SU-DHL-6 (cell line): ENCODE measurements at regions not wholly inside any gene's neighbourhood (a gene's known extent, or its start where the extent isn't known, plus 50 kb on each side); places are given as distances from the start of the nearest gene placed in this dataset.
"Not testable (repeated sequence)": the region's sequence is repeated elsewhere in the genome, so short reads cannot be mapped to it uniquely, and the experiment has no call there.

Source experiments
- H2AFZ ChIP-seq: fragments of 200-600 bp; sonication (generic); 2 replicates; pipeline ENCODE4 v1.6.1; 2014; ENCODE audit warnings: low read depth, mild to moderate bottlenecking, moderate library complexity, mixed read lengths, antibody characterized with exemption, low read length; ENCODE audit not compliant: severe bottlenecking
- H3F3A ChIP-seq: fragments of 200-600 bp; shearing (Covaris generic); 2 replicates; pipeline ENCODE4 v1.6.0; 2016; ENCODE audit warnings: antibody characterized with exemption, mild to moderate bottlenecking; ENCODE audit not compliant: insufficient read depth
- H3K27ac ChIP-seq: fragments of 200-600 bp; sonication (generic); 2 replicates; pipeline ENCODE4 v1.5.1; 2016; ENCODE audit warnings: low read depth, mild to moderate bottlenecking, low read length, moderate library complexity, mixed read lengths
- H3K27me3 ChIP-seq: fragments of 200-600 bp; sonication (generic), shearing (Covaris generic); 2 replicates; pipeline ENCODE4 v1.6.0; 2014; ENCODE audit warnings: mild to moderate bottlenecking, low read length
- H3K36me3 ChIP-seq: fragments of 200-600 bp; sonication (generic); 2 replicates; pipeline ENCODE4 v1.6.1; 2014; ENCODE audit warnings: mild to moderate bottlenecking, low read length, mixed read lengths
- H3K4me2 ChIP-seq: fragments of 300-600, 200-600 bp; shearing (Covaris generic), sonication (generic); 2 replicates; pipeline ENCODE4 v1.6.0; 2014; ENCODE audit warnings: low read length, low read depth, mild to moderate bottlenecking; ENCODE audit not compliant: poor library complexity, severe bottlenecking
- H3K4me3 ChIP-seq: fragments of 200-600 bp; sonication (generic); 2 replicates; pipeline ENCODE4 v1.5.1; 2014; ENCODE audit warnings: antibody characterized with exemption, low read length, mild to moderate bottlenecking, mixed read lengths; ENCODE audit not compliant: insufficient read depth, poor library complexity, severe bottlenecking
- H3K79me2 ChIP-seq: fragments of 200-600 bp; sonication (generic); 2 replicates; pipeline ENCODE4 v1.6.1; 2014; ENCODE audit warnings: mild to moderate bottlenecking, low read length, moderate library complexity; ENCODE audit not compliant: insufficient read depth
- H3K9ac ChIP-seq: fragments of 200-600 bp; sonication (generic); 2 replicates; pipeline ENCODE4 v1.7.0; 2014; ENCODE audit warnings: mild to moderate bottlenecking, low read length
- H3K9me2 ChIP-seq: fragments of 200-600 bp; sonication (generic); replicated peaks from 2 replicates; pipeline ENCODE4 v1.6.1; 2014; ENCODE audit warnings: low read length; ENCODE audit not compliant: insufficient read depth
- H3K9me3 ChIP-seq: fragments of 200-600 bp; sonication (generic); 2 replicates; pipeline ENCODE4 v1.6.1; 2014; ENCODE audit warnings: low read length, mixed read lengths; ENCODE audit not compliant: insufficient read depth
- H4K20me1 ChIP-seq: fragments of 200-600 bp; sonication (generic); 2 replicates; pipeline ENCODE4 v1.6.1; 2014; ENCODE audit warnings: low read depth, mild to moderate bottlenecking, antibody characterized with exemption, low read length, moderate library complexity, mixed read lengths
- EZH2phosphoT487 ChIP-seq: fragments of 200-600 bp; sonication (generic), shearing (Covaris generic); conservative IDR thresholded peaks from 2 replicates; pipeline ENCODE4 v1.6.1; 2018; ENCODE audit warnings: mild to moderate bottlenecking, antibody characterized with exemption, low read length, moderate library complexity, mixed read lengths
- TF ChIP-seq, protein P1 (sequence below): fragments of 200-600 bp; sonication (generic); IDR thresholded peaks from one replicate; pipeline ENCODE4 v1.5.1; 2017; ENCODE audit warnings: antibody characterized with exemption, mild to moderate bottlenecking, low read length, moderate library complexity; ENCODE audit not compliant: insufficient read depth, poor library complexity, severe bottlenecking

DNA sequence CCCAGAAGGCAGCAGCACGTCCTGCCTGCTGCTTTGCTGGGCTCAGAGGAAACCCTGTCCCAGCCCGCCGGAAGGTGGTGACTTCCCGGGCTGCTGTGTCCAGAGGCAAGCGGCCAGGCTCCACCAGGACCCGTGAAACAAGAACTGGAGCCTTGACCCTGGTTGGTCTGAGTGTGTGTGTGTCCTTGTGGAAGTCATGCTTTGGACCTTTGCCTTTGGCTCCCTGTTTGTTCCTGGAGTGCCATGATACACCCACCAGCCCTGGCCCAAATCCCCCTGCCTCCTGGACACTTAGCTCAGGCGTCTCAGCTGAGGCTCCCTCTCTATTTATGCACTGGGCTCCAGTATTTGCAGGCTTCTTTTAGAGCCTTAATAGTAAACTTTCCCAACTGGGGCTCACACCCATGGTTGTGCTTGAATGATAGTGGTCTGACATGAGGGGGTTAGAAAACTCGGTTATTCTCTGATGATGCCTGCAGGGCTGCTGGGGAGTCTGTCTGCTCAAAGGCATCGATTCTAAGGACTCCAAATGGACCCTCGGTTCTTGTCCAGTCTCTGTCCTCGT lies 72.2 kb downstream of the C9orf50 start:
- Histone ChIP-seq H3K4me2 (no peak overlapping the region), H3K36me3 (no peaks in the 10 kb centered on the region)

DNA sequence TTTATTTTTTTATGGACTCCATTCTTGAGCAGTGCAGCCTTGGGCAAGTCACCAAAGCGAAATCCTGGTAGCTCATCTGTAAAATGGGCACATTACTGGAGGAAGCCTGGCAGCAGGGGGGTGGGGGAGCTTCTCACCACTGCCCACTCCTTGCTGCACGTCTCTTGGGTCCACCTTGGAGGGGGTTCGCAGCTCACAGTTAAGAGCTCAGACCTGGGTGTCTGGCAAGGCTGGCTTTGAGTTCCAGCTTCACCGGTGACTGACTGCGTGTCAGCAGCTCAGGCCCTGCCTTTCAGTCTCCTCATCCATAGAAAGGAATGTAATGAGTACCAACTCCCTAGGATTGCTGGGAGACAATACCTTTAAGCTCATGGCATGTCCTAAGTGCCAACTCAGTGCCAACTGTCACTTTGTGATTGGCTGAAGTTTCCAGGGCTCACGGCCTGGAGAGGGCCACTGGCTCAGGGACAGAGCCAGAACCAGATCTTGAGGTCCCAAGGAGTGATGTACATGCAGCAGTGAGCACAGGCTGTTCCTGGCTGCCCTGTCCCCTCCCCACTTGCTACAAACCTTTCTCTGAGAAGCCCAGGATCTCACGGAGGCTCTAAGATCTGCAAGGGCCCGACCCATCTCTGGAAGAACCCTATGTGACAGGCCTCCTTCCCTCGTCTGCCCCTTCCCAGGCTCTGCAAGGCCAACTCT lies 72.9 kb downstream of the C9orf50 start:
- Histone ChIP-seq H3K27me3 (no peaks in the 10 kb centered on the region), H3K27ac (no peak overlapping the region), H3K9me3 (no peaks in the 10 kb centered on the region)

More for the DNA sequence above, 72.2 kb downstream of the C9orf50 start:
- TF ChIP-seq, protein P1, sequence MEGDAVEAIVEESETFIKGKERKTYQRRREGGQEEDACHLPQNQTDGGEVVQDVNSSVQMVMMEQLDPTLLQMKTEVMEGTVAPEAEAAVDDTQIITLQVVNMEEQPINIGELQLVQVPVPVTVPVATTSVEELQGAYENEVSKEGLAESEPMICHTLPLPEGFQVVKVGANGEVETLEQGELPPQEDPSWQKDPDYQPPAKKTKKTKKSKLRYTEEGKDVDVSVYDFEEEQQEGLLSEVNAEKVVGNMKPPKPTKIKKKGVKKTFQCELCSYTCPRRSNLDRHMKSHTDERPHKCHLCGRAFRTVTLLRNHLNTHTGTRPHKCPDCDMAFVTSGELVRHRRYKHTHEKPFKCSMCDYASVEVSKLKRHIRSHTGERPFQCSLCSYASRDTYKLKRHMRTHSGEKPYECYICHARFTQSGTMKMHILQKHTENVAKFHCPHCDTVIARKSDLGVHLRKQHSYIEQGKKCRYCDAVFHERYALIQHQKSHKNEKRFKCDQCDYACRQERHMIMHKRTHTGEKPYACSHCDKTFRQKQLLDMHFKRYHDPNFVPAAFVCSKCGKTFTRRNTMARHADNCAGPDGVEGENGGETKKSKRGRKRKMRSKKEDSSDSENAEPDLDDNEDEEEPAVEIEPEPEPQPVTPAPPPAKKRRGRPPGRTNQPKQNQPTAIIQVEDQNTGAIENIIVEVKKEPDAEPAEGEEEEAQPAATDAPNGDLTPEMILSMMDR = no peak
- no peak for TF ChIP-seq EZH2phosphoT487
- Histone ChIP-seq H2AFZ (no peak overlapping the region), H3K4me3 (no peak overlapping the region), H3K9ac (no peak overlapping the region), H4K20me1 (no peaks in the 10 kb centered on the region), H3K9me3 (no peaks in the 10 kb centered on the region), H3F3A (no peaks in the 10 kb centered on the region), H3K9me2 (no peaks in the 10 kb centered on the region), H3K27me3 (no peaks in the 10 kb centered on the region), H3K27ac (no peak overlapping the region), H3K79me2 (no peaks in the 10 kb centered on the region)

DNA sequence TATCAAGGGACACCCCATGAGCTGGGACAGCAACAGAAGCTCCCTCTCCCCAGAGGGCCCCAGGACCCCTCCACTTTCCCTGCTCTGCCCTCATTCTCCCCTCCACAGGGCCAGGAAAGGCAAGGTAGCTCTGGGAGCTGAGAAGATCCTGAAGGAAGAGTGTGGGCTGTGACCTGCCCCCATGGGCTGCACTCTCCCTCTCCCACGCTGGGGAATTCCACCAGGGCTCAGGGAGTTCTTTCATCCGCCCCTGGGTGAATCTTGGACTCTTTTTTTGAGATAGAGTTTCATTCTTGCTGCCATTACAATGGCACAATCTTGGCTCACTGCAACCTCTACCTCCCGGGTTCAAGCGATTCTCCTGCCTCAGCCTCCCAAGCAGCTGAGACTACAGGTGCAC lies 73.8 kb downstream of the C9orf50 start:
- TF ChIP-seq, protein P1 = no peak
- no peak for TF ChIP-seq EZH2phosphoT487
- Histone ChIP-seq H3K79me2 (no peaks in the 10 kb centered on the region), H3K4me2 (no peak overlapping the region), H3K9ac (no peak overlapping the region), H3K36me3 (no peaks in the 10 kb centered on the region), H3K4me3 (no peak overlapping the region), H4K20me1 (no peaks in the 10 kb centered on the region), H3F3A (no peaks in the 10 kb centered on the region), H3K9me3 (no peaks in the 10 kb centered on the region), H3K27me3 (no peaks in the 10 kb centered on the region), H3K27ac (no peak overlapping the region), H2AFZ (no peak overlapping the region), H3K9me2 (no peaks in the 10 kb centered on the region)

More for the DNA sequence above, 72.9 kb downstream of the C9orf50 start:
- Histone ChIP-seq H3K4me3 (no peak overlapping the region), H3K9me2 (no peaks in the 10 kb centered on the region), H3K79me2 (no peaks in the 10 kb centered on the region), H2AFZ (no peak overlapping the region), H3F3A (no peaks in the 10 kb centered on the region), H3K4me2 (no peak overlapping the region), H4K20me1 (no peaks in the 10 kb centered on the region), H3K9ac (no peak overlapping the region), H3K36me3 (no peaks in the 10 kb centered on the region)
- TF ChIP-seq, protein P1 = no peak
- no peak for TF ChIP-seq EZH2phosphoT487

DNA sequence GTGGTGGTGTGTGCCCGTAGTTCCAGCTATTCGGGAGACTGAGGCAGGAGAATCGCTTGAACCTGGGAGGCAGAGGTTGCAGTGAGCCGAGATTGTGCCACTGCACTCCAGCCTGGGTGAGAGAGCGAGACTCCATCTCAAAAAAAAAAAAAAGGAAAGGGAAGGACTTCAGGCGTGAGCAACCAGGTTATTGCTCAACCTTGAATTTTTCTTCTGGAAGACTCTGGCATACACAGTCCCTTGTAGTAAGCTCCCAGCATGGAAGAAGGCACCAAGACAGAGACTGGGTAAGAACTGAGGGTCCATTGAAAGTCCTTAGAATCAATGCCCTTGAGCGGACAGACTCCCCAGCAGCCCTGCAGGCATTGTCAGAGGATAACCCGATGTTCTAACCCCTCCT lies 75.0 kb downstream of the C9orf50 start:
- not testable (repeated sequence) for H3K27ac ChIP-seq, H3K36me3 ChIP-seq, H3K9ac ChIP-seq, H3K9me3 ChIP-seq, H3F3A ChIP-seq, H3K4me3 ChIP-seq, H3K79me2 ChIP-seq, H2AFZ ChIP-seq, H3K27me3 ChIP-seq, H3K4me2 ChIP-seq, H3K9me2 ChIP-seq, H4K20me1 ChIP-seq
